ENCODE measurements at regions not wholly inside any gene's neighbourhood (a gene's known extent, or its start where the extent isn't known, plus 50 kb on each side); places are given as distances from the start of the nearest gene placed in this dataset.

- TF ChIP-seq CTCF (IDR thresholded peaks at IDR 0.05; ENCODE audit: insufficient read depth, low read depth, low read length): no peak
- no peak for TF ChIP-seq EZH2 (IDR thresholded peaks at IDR 0.05; ENCODE audit: insufficient read depth, low read length)
Observed at GRCh38 chrX:141969706-141970105, 66.0 kb downstream of the MAGEC1 start.

Measured in astrocyte (in vitro differentiated cells and primary cell).